ENCODE measurements at regions not wholly inside any gene's neighbourhood (a gene's known extent, or its start where the extent isn't known, plus 50 kb on each side); places are given as distances from the start of the nearest gene placed in this dataset.

DNA sequence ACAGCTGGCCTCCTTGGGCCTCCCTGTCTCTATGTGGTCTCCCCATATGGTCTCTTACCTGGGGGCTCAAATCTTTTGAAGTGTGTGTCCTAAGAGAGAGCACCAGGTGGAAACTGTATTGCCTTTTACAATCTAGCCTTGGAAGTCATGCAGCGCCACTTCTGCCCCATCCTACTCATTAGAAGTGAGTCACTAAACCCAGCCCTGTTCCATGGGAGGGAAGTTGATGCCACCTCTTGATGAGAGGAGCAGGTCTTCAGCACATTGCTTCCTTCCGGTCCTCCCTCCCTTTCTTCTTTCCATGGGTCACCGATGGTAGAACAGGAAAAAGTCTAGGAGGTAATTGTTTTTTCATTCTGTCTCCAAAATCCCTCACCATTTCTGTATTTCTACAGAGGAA lies 156.3 kb downstream of the FOXA2 start:
- TF ChIP-seq, protein P1, sequence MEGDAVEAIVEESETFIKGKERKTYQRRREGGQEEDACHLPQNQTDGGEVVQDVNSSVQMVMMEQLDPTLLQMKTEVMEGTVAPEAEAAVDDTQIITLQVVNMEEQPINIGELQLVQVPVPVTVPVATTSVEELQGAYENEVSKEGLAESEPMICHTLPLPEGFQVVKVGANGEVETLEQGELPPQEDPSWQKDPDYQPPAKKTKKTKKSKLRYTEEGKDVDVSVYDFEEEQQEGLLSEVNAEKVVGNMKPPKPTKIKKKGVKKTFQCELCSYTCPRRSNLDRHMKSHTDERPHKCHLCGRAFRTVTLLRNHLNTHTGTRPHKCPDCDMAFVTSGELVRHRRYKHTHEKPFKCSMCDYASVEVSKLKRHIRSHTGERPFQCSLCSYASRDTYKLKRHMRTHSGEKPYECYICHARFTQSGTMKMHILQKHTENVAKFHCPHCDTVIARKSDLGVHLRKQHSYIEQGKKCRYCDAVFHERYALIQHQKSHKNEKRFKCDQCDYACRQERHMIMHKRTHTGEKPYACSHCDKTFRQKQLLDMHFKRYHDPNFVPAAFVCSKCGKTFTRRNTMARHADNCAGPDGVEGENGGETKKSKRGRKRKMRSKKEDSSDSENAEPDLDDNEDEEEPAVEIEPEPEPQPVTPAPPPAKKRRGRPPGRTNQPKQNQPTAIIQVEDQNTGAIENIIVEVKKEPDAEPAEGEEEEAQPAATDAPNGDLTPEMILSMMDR (conservative IDR thresholded peaks at IDR 0.05; ENCODE audit: low read length), result no peak
- TF ChIP-seq EZH2phosphoT487 (IDR thresholded peaks at IDR 0.05; ENCODE audit: borderline replicate concordance), result no peak

Data from Loucy (cell line).